NCI-H2081 treated with DMSO at 0.1 percent for 48 hours (cell line): ENCODE measurements at regions not wholly inside any gene's neighbourhood (a gene's known extent, or its start where the extent isn't known, plus 50 kb on each side); places are given as distances from the start of the nearest gene placed in this dataset.
A peak's percentile ranks its signal among the peaks of the same experiment; 100 is the strongest.

Experiments
- DNase-seq: peaks from one replicate; lab custom pipeline; 2025; lab: John Stamatoyannopoulos, UW

DNA sequence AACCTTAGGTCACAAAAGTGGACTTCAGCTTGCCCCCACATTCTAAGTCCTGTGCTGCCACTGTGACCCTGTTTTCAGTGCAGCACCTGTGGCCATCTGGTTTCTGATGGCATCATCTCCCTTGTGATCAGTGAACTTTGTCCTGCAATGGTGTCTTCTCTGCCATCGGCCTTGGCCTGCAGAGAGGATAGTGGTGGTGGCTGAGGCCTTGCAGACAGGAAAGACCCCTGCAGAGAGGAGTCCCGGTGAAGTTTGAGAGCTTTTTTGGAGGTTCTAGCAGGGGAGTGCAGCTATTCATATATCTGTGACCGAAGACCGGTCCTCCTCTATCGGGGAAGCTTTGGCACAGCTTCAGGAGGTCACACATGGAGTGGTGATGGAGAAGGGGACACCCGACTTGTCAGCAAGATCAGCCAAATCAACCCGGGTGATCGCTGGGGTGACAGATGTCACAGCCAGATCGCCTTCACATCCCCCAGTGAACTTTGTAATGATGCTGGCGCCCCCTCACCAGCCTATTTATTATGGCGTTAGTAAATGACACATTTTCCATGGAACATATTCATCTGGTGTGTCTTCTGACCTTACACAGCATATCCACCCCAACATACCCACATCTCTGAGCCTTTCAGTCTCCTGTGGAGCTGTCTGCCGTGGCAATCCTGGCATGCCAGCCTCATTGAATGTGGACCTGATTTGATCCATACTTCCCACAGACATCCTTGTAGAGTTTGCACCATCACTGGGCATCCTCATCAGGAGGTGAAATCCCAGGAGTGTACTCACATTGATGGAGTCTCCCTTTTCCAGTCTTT is 136.1 kb downstream of the PAPOLA start:
- no peak for DNase-seq

DNA sequence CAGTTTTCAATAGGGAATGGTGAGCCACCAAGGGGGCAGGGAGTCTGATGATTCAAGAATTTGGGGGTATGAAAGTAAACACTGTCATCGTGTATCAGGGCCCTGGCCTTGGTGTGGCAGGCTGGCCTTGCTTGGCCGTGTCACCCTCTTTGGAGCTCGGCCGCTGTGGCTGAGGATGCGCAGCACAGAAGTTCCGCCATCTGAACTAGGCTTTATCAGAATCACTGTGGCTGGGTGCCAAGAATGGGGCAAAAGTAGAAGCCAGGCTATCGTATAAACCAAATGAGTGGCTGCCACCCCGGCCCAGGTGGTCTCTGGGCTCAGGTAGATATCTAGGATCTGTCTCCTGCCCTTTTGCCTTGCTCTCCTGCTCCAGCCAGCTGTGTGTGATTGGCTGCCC is 137.4 kb downstream of the PAPOLA start:
- DNase-seq, result no peak

DNA sequence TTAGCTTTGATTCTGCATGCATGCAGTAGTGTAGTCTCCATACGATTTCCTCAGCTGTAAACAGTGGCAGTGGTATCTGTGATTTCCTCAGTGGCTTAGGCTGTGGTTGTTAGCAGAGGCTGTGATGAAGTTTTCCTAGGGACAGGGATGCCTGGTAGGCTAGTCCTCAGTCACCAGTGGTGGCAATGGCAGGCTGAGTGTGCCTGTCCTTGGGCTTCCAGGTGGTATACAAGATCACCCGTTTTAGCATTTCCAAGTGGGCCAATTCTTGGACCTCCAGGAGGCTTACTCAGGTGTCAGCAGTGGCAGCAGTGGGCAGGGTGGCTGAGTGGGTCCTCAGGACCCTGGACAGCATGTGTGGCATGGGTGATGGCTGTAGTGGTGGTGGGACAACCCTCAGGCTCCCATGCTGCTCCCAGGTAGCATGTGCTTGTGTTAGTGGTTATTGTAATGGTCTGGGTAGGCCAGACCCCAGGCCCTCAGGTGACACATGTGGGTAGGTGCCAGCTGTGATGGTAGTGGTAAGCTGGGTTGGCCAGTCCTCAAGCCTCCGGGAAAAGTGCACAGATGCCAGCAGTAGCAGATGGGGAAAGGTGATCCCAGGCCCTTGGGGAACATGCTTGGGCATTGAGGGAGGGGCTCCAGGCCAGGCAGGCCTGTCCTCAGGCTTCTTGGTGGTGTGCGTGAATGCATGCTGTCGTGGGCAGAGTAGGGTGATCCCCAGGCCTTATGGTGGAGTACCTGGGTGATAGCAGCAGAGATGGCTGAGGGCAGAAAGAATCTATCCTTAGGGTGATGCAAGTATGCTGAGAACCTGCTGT is 146.5 kb downstream of the PAPOLA start:
- no peak for DNase-seq

GRCh38 chr14:96649327-96649601 is 147.1 kb downstream of the PAPOLA start:
- no peak for DNase-seq

DNA sequence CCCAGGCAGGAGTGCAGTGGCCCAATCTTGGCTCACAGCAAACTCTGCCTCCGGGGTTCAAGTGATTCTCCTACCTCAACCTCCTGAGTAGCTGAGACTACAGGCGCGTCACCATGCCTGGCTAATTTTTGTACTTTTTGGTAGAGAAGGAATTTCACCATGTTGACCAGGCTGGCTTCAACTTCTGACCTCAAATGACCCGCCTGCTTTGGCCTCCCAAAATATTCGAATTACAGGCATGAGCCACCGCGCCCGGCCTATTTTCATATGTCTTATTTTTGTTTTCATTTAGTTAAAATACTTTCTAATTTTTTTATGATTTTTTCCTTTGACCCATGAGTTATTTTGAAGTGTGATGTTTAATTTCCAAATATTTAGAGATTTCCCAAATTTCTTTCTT is 143.6 kb upstream of the VRK1 start:
- no peak for DNase-seq

DNA sequence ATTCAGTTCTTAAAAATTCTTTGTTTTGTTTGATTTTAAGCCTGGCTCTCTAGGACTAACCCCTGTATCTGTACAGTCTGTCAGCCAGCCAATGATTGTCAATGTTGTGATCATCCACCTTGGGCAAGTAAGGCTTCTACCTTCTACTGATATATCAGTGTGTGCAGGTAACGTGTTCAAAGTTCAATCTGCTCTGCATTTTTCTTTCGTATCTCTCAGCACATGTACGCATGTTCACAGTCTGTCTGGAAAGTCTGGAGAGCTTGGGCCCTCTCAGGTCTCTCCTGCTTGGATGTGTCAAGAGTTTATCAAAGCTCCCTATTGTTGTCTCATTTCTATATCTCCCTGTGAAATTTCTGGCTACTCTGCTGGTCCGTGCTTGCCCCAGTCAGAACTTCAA is 138.6 kb upstream of the VRK1 start:
- no peak for DNase-seq

DNA sequence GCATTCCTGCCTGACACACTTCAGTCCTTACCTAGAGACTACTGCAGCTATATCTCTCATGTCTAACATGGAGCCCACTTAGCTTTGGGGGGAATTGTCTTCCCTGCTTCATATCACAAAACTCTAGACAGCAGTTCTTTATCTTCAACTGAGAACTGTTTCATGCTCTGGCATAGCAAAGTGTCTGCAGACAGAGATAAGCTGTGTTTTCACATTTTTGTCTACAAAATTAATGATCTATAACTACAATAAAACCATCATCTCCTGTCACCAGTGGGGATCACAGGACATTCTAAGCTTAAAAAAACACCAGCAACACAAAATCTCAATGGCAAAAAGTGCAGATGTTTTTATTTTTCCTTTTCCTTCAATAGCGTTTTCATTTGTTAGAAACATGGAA is 137.1 kb upstream of the VRK1 start:
- DNase-seq, result no peak

DNA sequence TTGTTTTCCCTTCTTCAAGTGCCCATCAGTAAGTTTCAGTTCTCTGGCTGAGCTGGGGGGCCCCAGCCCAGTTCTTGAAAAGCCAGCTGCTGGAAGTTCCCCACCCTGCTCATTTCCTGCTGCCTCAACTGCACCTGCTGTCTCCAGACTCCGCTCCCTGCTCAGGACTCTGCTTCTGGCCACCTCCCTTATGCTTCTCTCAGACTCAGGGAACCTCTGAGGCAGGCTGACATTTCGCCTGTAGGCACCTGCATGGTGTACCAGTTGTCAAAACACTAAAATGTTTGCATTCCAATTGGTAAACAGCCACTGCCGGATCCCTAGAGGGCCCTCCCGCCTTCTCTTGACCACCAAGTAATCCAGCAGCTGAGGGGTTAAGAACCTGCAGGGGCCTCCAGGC is 136.5 kb upstream of the VRK1 start:
- no peak for DNase-seq

DNA sequence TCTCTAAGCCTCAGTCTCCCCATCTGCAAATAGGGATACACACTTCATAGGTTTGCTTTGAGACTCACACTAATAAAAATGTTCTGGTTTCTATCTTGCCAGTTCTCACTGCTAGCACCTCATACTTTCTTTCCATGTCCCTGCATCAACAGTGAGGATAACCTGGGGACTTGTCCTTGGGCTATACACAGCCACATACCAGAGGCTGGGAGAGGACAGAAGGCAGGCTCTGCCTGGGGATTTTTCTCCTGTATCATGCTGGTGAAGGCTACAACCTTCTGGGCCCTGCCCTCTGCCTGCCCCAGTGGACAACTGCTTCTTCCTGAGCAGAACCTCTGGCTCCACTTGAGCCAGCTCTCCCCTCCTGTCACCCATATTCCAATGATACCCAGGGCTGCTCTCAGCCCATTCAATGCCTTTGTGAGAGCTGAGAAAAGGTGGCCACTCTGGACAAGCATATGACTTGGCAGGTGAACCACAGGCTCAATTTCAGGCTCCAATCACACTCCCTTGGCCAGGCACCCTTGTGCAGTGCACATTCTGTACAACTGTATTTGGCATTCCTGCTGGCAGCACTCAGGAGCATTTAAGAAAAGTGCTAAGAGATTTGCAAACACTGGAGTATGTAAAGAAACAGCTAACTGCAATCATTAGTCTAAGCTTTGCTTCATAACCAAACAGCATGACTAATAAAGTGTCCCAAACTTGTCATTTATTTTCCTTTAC is 135.8 kb upstream of the VRK1 start:
- no peak for DNase-seq

DNA sequence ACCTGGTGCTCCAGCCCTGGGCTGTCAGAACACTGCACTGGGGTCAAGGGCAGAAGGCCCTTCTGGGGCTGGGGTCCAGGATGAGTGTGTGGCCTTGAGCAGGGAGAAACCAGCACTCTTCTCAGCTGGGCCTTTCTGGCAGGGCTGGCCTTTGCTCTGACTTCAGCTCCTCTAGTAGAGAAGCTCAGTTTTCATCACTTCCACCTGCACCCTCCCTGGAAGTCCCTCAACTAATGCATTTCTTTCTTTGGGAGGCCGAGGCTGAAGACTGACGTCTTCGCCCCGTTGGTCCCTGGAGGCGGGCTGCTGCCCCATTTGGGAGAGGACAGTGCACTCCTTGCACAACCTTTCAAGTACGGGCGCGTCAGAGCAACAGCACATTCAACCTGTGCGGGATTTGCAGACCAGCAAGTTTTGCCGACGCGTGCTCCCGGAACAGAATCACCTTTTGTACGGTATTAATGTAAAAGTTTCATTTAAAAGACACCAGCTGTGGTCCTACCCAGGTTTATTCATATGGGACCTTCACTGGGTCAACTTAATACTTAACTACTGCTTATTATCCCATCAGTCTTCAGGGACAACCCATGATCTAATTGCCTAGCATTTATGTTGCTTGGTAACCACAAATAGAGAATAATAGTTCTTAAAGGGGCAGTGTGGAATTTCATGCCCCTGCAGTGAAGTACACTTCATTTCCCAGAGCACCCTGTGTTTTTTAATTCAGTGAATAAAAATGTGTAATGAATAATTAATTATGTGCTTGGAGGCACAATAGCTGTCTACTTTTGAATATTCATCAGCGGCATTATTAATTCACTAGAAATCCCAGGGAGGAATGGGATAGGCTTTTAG is 134.8 kb upstream of the VRK1 start:
- DNase-seq, result peak; percentile 19

- DNase-seq, result no peak
These were observed 134.1 kb upstream of the VRK1 start for GRCh38 chr14:96663076-96663475.

GRCh38 chr14:96663491-96664067 is 133.6 kb upstream of the VRK1 start:
- no peak for DNase-seq

DNA sequence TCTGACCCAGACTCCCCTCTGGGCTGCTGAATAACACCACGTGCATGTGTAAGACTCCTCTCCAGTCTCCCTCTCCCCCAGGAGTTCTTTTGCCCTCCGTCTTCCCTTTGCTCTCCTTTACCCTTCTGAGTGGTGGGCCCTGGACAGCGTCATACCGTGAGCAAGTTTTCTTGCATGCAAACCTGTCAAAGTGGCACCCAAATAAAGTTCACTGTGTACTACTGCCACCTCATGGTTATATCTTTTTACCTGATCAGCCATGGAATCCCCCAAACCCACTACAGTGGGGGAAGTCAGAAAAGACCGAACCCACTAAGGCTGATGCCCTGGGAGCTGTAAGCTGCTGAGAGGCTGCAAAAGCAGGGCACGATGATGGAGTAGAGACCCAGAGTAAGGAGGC is 131.1 kb upstream of the VRK1 start:
- no peak for DNase-seq

GRCh38 chr14:96670391-96670790 is 126.8 kb upstream of the VRK1 start:
- DNase-seq, result no peak

- DNase-seq, result no peak
These were observed 126.0 kb upstream of the VRK1 start for GRCh38 chr14:96671218-96671617.

DNA sequence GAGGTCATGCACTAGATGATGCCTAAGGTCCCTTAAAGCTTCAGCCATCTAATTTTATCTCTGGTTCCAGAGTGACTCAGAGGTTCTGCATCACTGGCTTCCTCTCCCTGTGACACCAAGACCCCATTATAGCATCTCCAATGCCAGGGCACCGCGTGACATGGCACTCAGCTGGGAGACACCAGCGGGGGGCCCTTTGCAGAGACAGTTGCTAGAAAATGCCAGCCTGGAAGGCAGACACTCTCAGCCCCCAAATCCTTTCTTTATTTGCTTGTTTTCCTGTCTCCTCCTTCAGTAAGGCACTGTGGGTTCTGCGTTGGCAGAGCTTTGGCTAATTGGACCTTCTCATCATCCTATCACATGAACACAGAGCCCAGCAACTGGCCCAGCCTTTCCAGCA is 123.5 kb upstream of the VRK1 start:
- no peak for DNase-seq

GRCh38 chr14:96674121-96674520 is 123.1 kb upstream of the VRK1 start:
- DNase-seq, result no peak

- DNase-seq, result no peak
These were observed 121.0 kb upstream of the VRK1 start for GRCh38 chr14:96676166-96676565.

DNA sequence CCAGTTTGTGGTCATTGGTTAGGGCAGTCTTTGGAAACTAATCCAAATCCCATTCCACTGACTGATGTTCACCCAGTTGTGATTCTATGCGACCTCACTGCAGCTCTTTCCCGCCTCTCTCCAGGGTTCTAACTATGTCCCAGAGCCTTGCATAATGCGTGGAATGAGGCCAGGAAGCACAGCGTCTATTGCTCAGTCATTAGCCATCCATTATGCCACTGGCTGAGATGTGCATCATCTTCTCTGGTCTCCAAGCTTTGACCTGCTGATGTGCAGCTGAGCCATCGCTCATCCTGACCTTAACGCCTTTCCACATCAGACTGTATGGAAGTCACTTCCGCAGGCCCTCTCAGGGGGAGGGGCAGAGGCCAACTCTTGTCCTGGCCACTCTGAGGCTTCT is 115.4 kb upstream of the VRK1 start:
- DNase-seq, result no peak

DNA sequence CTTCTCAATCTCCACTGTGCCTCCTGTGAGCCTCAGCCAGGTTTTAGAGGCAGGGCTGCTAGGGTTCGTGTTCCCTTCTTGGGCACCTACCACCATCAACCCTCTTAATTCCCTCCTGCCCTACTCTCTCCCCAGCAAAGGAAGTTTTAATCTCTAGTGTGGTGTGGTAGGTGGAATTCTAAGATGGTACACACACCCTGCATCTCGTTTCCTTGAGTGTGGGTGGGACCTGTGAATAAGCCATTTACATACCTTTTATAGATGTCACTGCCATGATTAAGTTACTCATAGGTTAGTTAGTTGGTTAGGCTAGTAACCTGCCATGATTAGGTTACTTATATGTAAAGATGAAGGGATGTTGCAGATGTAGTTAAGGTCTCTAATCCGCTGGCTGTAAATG is 114.8 kb upstream of the VRK1 start:
- DNase-seq, result no peak

GRCh38 chr14:96683562-96684289 is 113.5 kb upstream of the VRK1 start:
- no peak for DNase-seq
